Left ventricle myocardium inferior (tissue), 1 donor: ENCODE measurements at regions not wholly inside any gene's neighbourhood (a gene's known extent, or its start where the extent isn't known, plus 50 kb on each side); places are given as distances from the start of the nearest gene placed in this dataset.

Experiments
- DNase-seq: peaks from one replicate; pipeline ENCODE4 v3.0.0-alpha.2; 2020
- H3K27ac ChIP-seq: fragments of 200-600 bp; replicated peaks from 2 replicates; pipeline ENCODE4 v1.8.0; 2021
- H3K27me3 ChIP-seq: fragments of 200-600 bp; 2 replicates; pipeline ENCODE4 v1.8.0; 2021; ENCODE audit warnings: low read depth
- H3K36me3 ChIP-seq: fragments of 200-600 bp; 2 replicates; pipeline ENCODE4 v1.8.0; 2021
- H3K4me1 ChIP-seq: fragments of 200-600 bp; 2 replicates; pipeline ENCODE4 v1.8.0; 2021
- H3K4me3 ChIP-seq: fragments of 200-600 bp; 2 replicates; pipeline ENCODE4 v1.8.0; 2021; ENCODE audit warnings: mild to moderate bottlenecking, moderate library complexity
- H3K9me3 ChIP-seq: fragments of 200-600 bp; replicated peaks from 2 replicates; pipeline ENCODE4 v1.8.0; 2021
- CTCF ChIP-seq: fragments of 200-600 bp; IDR thresholded peaks from 2 replicates; pipeline ENCODE4 v1.8.0; 2021; ENCODE audit warnings: antibody characterized with exemption, mild to moderate bottlenecking, borderline replicate concordance
- intact Hi-C: fragments of 100-400 bp; cut with micrococcal nuclease; formaldehyde crosslinking; loops from one replicate; pipeline ENCODE4 v1.11.0; 2022
- donor health status: DM: no; HTN: yes; CAD: no; lungs with severe emphysema.

GRCh38 chr7:84372712-84373111 is 178.1 kb upstream of the SEMA3A start:
- no peak for DNase-seq
- no peak overlapping the region for H3K27ac ChIP-seq
- H3K4me3 ChIP-seq: no peak overlapping the region
- H3K4me1 ChIP-seq: no peaks in the 10 kb centered on the region
- no peaks in the 10 kb centered on the region for H3K9me3 ChIP-seq
- no peak for TF ChIP-seq CTCF
- intact Hi-C loops: no loop called here
- no peaks in the 10 kb centered on the region for H3K27me3 ChIP-seq
- no peaks in the 10 kb centered on the region for H3K36me3 ChIP-seq

DNA sequence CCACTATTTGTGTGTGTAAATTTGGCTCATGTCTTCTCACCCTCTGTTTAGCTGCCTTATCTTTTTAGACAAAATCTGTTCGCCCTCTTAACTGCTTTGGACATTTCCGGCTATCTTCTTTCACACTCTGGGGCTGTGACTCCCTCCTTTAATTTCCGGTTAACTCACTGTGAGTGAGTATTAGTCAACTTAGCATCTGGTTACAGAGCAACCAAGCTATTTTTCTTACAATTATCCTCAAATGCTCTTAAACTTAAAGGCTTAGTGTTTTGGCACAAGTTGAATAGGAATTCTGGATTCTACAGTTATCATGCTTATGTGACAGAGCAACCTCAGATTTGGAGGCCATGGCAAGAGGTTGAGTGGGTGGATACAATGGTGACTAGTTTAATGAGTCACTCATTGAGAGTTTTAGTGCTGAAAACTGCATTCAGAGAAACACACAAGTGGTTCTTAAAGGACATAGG is 177.6 kb upstream of the SEMA3A start:
- no peaks in the 10 kb centered on the region for H3K9me3 ChIP-seq
- H3K4me3 ChIP-seq: no peak overlapping the region
- H3K27me3 ChIP-seq: no peaks in the 10 kb centered on the region
- intact Hi-C loops: no loop called here
- no peak overlapping the region for H3K27ac ChIP-seq
- TF ChIP-seq CTCF: no peak
- H3K36me3 ChIP-seq: no peaks in the 10 kb centered on the region
- DNase-seq: no peak
- H3K4me1 ChIP-seq: no peaks in the 10 kb centered on the region

- TF ChIP-seq CTCF: no peak
- no peak overlapping the region for H3K27ac ChIP-seq
- H3K4me1 ChIP-seq: no peaks in the 10 kb centered on the region
- no peaks in the 10 kb centered on the region for H3K9me3 ChIP-seq
- no peaks in the 10 kb centered on the region for H3K36me3 ChIP-seq
- DNase-seq: no peak
- intact Hi-C loops: no loop called here
- no peaks in the 10 kb centered on the region for H3K27me3 ChIP-seq
- H3K4me3 ChIP-seq: no peak overlapping the region
Observed at GRCh38 chr7:84370114-84370513, 175.5 kb upstream of the SEMA3A start.

DNA sequence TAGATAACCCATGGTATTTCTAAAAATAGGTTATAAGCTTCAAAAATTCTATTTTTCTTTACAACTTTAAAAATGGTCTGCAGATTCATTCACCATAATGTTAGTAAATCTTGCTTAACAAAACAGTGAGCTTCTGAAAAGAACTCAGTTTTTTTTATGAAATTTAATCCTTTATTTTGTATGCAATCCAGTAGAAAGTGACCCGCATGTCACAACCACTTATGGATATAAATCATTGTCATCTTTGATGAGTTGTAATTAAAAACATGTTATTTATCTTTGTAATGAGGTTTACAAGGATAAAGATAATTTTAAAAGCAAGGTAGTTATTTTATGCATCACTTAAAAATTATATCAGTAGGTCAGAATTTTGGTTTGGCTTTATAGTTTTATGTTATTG is 173.5 kb upstream of the SEMA3A start:
- DNase-seq: no peak
- no peak overlapping the region for H3K4me3 ChIP-seq
- TF ChIP-seq CTCF: no peak
- H3K36me3 ChIP-seq: no peaks in the 10 kb centered on the region
- no peaks in the 10 kb centered on the region for H3K9me3 ChIP-seq
- H3K4me1 ChIP-seq: no peaks in the 10 kb centered on the region
- no peak overlapping the region for H3K27ac ChIP-seq
- no peaks in the 10 kb centered on the region for H3K27me3 ChIP-seq
- intact Hi-C loops: no loop called here

- intact Hi-C loops: no loop called here
- DNase-seq: no peak
- H3K27me3 ChIP-seq: no peaks in the 10 kb centered on the region
- H3K27ac ChIP-seq: no peak overlapping the region
- no peaks in the 10 kb centered on the region for H3K4me1 ChIP-seq
- no peak overlapping the region for H3K4me3 ChIP-seq
- no peak for TF ChIP-seq CTCF
- H3K36me3 ChIP-seq: no peaks in the 10 kb centered on the region
- no peaks in the 10 kb centered on the region for H3K9me3 ChIP-seq
Observed at GRCh38 chr7:84364708-84365107, 170.1 kb upstream of the SEMA3A start.

DNA sequence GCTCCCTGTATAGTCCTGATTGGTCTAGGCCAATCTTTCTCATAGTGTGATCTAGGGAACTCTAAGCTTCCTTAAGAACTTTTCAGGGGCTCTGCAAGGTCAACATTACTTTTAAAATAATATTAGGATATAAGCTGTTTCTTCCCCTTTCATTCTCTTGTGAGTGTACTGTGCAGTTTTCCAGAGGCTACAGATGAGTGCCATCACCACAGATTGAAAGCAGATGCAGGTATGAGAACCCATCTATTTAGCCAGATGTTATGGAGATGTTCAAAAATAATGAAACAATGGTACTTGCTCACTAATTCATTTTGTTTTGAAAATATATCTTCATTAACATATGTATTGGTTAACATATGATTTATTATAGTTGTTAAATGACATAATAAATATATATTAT is 169.2 kb upstream of the SEMA3A start:
- Histone ChIP-seq H3K27ac (no peak overlapping the region), H3K4me3 (no peak overlapping the region), H3K4me1 (no peaks in the 10 kb centered on the region), H3K9me3 (no peaks in the 10 kb centered on the region), H3K27me3 (no peaks in the 10 kb centered on the region), H3K36me3 (no peaks in the 10 kb centered on the region)
- intact Hi-C loops: no loop called here
- no peak for DNase-seq
- no peak for TF ChIP-seq CTCF
